ENCODE measurements at regions not wholly inside any gene's neighbourhood (a gene's known extent, or its start where the extent isn't known, plus 50 kb on each side); places are given as distances from the start of the nearest gene placed in this dataset.

DNA sequence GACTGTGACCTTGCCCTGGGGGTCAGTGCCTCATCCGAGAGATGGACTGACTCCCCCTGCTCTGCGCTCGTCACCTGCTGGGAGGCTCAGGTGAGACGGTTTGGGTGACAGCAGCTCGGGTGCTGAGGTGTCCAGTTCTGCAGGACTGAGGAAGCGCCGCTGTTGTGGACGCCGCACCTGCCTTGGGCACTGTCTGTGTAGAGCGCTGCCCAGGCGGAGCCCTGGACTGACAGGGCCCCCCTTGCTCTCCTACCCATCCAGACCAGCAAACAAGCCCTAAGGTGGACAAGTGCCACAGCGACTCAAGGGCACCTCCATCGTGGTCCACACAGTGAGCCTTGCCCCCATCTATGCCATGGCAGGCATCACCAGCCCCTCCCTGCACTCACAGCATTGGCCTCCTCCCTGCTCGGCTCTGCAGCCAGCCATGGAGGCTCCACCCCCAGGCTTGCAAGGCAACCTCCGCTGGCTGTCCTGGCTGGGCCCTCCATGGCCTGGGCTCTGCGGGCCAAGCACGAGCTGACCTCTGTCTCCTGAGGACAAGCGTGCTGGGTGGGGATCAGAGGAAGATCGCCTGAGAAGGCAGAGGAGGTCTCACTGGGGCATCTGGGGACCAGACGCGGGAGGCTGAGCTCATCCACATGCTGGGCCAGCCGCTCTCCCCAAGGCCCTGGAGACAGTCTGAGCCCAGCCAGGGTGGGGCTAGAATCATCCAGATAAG is 87.1 kb upstream of the COL5A1 start:
- Histone ChIP-seq H3K27me3 (ENCODE audit: control insufficient read depth, insufficient read depth, low read length) (peaks cover 5% of the 10 kb centered on the region), H3K4me2 (ENCODE audit: extremely low read depth, insufficient read depth, low read length) (no peak overlapping the region), H3K9ac (ENCODE audit: insufficient read depth, low read length) (no peak overlapping the region), H3K27ac (ENCODE audit: insufficient read depth, low read length) (no peak overlapping the region), H3K4me3 (replicated peaks in 1 of 4; ENCODE audit: control extremely low read depth in 1 of 4, insufficient read depth in 1 of 4, low read depth in 3 of 4, low read length in 4 of 4) (no peak overlapping the region), H3K4me1 (ENCODE audit: control insufficient read depth, extremely low read depth, insufficient read depth, low read length) (peaks cover 26% of the 10 kb centered on the region), H4K20me1 (ENCODE audit: control insufficient read depth, extremely low read depth, insufficient read depth, low read length) (no peaks in the 10 kb centered on the region), H3K9me3 (ENCODE audit: control insufficient read depth, insufficient read depth, low read depth, low read length) (no peaks in the 10 kb centered on the region), H3K79me2 (ENCODE audit: control insufficient read depth, insufficient read depth, low read length) (no peaks in the 10 kb centered on the region), H2AFZ (ENCODE audit: low read length) (no peak overlapping the region), H3K36me3 (ENCODE audit: control insufficient read depth, insufficient read depth, low read length) (no peaks in the 10 kb centered on the region)
- TF ChIP-seq EZH2 (IDR thresholded peaks at IDR 0.05; ENCODE audit: low read length, missing control alignments): no peak
- TF ChIP-seq, protein P1, sequence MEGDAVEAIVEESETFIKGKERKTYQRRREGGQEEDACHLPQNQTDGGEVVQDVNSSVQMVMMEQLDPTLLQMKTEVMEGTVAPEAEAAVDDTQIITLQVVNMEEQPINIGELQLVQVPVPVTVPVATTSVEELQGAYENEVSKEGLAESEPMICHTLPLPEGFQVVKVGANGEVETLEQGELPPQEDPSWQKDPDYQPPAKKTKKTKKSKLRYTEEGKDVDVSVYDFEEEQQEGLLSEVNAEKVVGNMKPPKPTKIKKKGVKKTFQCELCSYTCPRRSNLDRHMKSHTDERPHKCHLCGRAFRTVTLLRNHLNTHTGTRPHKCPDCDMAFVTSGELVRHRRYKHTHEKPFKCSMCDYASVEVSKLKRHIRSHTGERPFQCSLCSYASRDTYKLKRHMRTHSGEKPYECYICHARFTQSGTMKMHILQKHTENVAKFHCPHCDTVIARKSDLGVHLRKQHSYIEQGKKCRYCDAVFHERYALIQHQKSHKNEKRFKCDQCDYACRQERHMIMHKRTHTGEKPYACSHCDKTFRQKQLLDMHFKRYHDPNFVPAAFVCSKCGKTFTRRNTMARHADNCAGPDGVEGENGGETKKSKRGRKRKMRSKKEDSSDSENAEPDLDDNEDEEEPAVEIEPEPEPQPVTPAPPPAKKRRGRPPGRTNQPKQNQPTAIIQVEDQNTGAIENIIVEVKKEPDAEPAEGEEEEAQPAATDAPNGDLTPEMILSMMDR (conservative IDR thresholded peaks at IDR 0.05 in 1 of 2, IDR thresholded peaks at IDR 0.05 in 1 of 2; ENCODE audit: low read depth in 1 of 2, low read length in 2 of 2): no peak
- no peak for DNase-seq (ENCODE audit: low read depth in 2 of 2)

DNA sequence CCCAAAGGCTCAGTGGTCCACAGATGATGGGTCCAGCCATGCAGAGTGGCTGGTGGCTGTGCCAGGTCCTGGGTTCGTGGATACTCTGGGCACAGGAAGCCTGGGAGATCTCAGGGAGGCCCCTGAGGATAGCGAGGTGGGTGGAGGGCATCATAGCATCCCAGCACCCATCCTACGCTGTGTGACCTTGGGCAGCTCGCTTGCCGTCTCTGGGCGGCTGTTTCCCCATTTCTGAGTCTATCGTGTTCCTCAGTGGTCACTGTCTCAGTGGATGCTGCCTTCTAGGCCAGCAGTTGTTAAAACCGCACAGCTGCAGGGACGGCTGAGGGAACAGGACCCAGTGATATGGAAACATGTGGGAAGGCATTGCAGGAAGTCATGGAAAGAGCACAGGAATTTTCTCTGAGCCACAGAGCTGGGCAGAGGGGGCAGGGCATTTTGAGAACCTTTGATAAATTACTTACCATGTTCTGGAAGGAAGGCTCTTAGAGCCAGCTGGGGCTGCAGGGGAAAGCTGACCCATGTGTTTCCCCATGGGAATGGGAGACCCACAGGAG is 86.4 kb upstream of the COL5A1 start:
- H3K4me3 ChIP-seq (replicated peaks in 1 of 4; ENCODE audit: control extremely low read depth in 1 of 4, insufficient read depth in 1 of 4, low read depth in 3 of 4, low read length in 4 of 4): no peak overlapping the region
- no peak overlapping the region for H3K9ac ChIP-seq (ENCODE audit: insufficient read depth, low read length)
- no peak overlapping the region for H3K27ac ChIP-seq (ENCODE audit: insufficient read depth, low read length)
- peaks cover 26% of the 10 kb centered on the region for H3K4me1 ChIP-seq (ENCODE audit: control insufficient read depth, extremely low read depth, insufficient read depth, low read length)
- no peaks in the 10 kb centered on the region for H3K9me3 ChIP-seq (ENCODE audit: control insufficient read depth, insufficient read depth, low read depth, low read length)
- DNase-seq (ENCODE audit: low read depth in 2 of 2): peak; percentile 22 to 86
- no peaks in the 10 kb centered on the region for H3K36me3 ChIP-seq (ENCODE audit: control insufficient read depth, insufficient read depth, low read length)
- no peaks in the 10 kb centered on the region for H3K79me2 ChIP-seq (ENCODE audit: control insufficient read depth, insufficient read depth, low read length)
- H3K4me2 ChIP-seq (ENCODE audit: extremely low read depth, insufficient read depth, low read length): no peak overlapping the region
- H3K27me3 ChIP-seq (ENCODE audit: control insufficient read depth, insufficient read depth, low read length): peaks cover 8% of the 10 kb centered on the region
- no peaks in the 10 kb centered on the region for H4K20me1 ChIP-seq (ENCODE audit: control insufficient read depth, extremely low read depth, insufficient read depth, low read length)
- no peak overlapping the region for H2AFZ ChIP-seq (ENCODE audit: low read length)
- TF ChIP-seq, protein P1 (conservative IDR thresholded peaks at IDR 0.05 in 1 of 2, IDR thresholded peaks at IDR 0.05 in 1 of 2; ENCODE audit: low read depth in 1 of 2, low read length in 2 of 2): no peak
- no peak for TF ChIP-seq EZH2 (IDR thresholded peaks at IDR 0.05; ENCODE audit: low read length, missing control alignments)

DNA sequence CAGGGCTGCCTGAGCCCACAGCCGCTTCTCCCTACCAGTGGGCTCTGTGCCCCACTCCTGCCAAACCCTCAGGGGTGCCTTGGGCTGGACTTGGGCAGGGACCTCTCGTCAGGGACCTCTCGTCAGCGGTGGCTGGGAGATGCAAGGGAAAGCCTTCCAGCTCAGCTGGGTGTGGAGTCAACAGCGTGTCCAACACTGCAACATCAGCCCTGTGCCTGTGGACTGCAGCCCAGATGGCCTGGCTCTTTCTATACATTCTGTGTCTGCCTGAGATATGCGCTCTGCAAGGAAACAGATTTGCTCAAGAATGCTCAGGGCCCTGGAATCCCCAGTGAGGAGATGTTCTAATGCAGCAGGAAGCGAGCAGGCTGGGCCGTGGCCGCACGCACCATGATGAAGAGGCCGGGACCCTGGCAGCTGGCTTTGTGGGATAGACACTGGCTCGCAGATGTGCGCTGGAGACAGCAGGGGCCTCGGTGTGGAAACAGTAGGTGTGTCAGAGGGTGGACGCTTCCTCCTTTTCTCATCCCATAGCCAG is 85.0 kb upstream of the COL5A1 start:
- Histone ChIP-seq H3K9ac (ENCODE audit: insufficient read depth, low read length) (no peak overlapping the region), H3K4me1 (ENCODE audit: control insufficient read depth, extremely low read depth, insufficient read depth, low read length) (peaks cover 24% of the 10 kb centered on the region), H3K27ac (ENCODE audit: insufficient read depth, low read length) (no peak overlapping the region), H3K27me3 (ENCODE audit: control insufficient read depth, insufficient read depth, low read length) (peaks cover 8% of the 10 kb centered on the region), H3K4me3 (replicated peaks in 1 of 4; ENCODE audit: control extremely low read depth in 1 of 4, insufficient read depth in 1 of 4, low read depth in 3 of 4, low read length in 4 of 4) (no peak overlapping the region), H3K36me3 (ENCODE audit: control insufficient read depth, insufficient read depth, low read length) (no peaks in the 10 kb centered on the region), H3K4me2 (ENCODE audit: extremely low read depth, insufficient read depth, low read length) (no peak overlapping the region), H2AFZ (ENCODE audit: low read length) (no peak overlapping the region), H3K9me3 (ENCODE audit: control insufficient read depth, insufficient read depth, low read depth, low read length) (no peaks in the 10 kb centered on the region), H4K20me1 (ENCODE audit: control insufficient read depth, extremely low read depth, insufficient read depth, low read length) (no peaks in the 10 kb centered on the region), H3K79me2 (ENCODE audit: control insufficient read depth, insufficient read depth, low read length) (no peaks in the 10 kb centered on the region)
- DNase-seq (ENCODE audit: low read depth in 2 of 2): peak in 1 of 2 donors; percentile 83
- TF ChIP-seq, protein P1 (conservative IDR thresholded peaks at IDR 0.05 in 1 of 2, IDR thresholded peaks at IDR 0.05 in 1 of 2; ENCODE audit: low read depth in 1 of 2, low read length in 2 of 2): no peak
- TF ChIP-seq EZH2 (IDR thresholded peaks at IDR 0.05; ENCODE audit: low read length, missing control alignments): no peak
